Hepatocyte (in vitro differentiated cells): ENCODE measurements at regions not wholly inside any gene's neighbourhood (a gene's known extent, or its start where the extent isn't known, plus 50 kb on each side); places are given as distances from the start of the nearest gene placed in this dataset.

Experiments used
- CTCF ChIP-seq: fragments of 200-600 bp; sonication (generic); IDR thresholded peaks from 2 replicates; pipeline ENCODE4 v1.5.1; 2016; ENCODE audit warnings: antibody characterized with exemption, mild to moderate bottlenecking; ENCODE audit not compliant: poor library complexity
- EZH2 ChIP-seq: fragments of 200-600 bp; sonication (generic); IDR thresholded peaks from 2 replicates; pipeline ENCODE4 v1.6.1; 2016; ENCODE audit warnings: antibody characterized with exemption, mild to moderate bottlenecking, borderline replicate concordance
- EZH2phosphoT487 ChIP-seq: fragments of 200-600 bp; sonication (generic); IDR thresholded peaks from one replicate; pipeline ENCODE4 v1.6.1; 2018; ENCODE audit warnings: antibody characterized with exemption, mild to moderate bottlenecking, low read depth, moderate library complexity; ENCODE audit not compliant: unreplicated experiment, severe bottlenecking

- TF ChIP-seq CTCF = no peak
- TF ChIP-seq EZH2phosphoT487 = no peak
- no peak for TF ChIP-seq EZH2
Measured at GRCh38 chr3:107441617-107442016, 64.4 kb downstream of the CCDC54 start.
